SK-N-SH treated with all-trans-retinoic acid at 6 μM for 48 hours (cell line): ENCODE measurements at regions not wholly inside any gene's neighbourhood (a gene's known extent, or its start where the extent isn't known, plus 50 kb on each side); places are given as distances from the start of the nearest gene placed in this dataset.

Experiments
- ATAC-seq: fragments of 200-7000 bp; cut with Tn5 transposase; 3 replicates; pipeline ENCODE4 v1.9.1; 2020; ENCODE audit warnings: mild to moderate bottlenecking, moderate library complexity
- ARNTL ChIP-seq: fragments of 450-650 bp; formaldehyde crosslinking; IDR thresholded peaks from 2 replicates; pipeline ENCODE4 v1.5.0; 2020; ENCODE audit warnings: low read depth, mild to moderate bottlenecking, moderate library complexity, borderline replicate concordance
- BACH2 ChIP-seq: fragments of 250-450 bp; sonication (Bioruptor Pico); IDR thresholded peaks from 2 replicates; pipeline ENCODE4 v1.9.0; 2021; ENCODE audit warnings: mild to moderate bottlenecking, borderline replicate concordance
- CREB5 ChIP-seq: fragments of 250-450 bp; sonication (Bioruptor Pico); IDR thresholded peaks from 2 replicates; pipeline ENCODE4 v1.5.1; 2020; ENCODE audit warnings: low read depth, mild to moderate bottlenecking, moderate library complexity
- CSDC2 ChIP-seq: fragments of 250-450 bp; sonication (Bioruptor Pico); IDR thresholded peaks from 2 replicates; pipeline ENCODE4 v1.5.0; 2020; ENCODE audit warnings: mild to moderate bottlenecking, moderate library complexity
- CSRNP3 ChIP-seq: fragments of 250-450 bp; sonication (Bioruptor Pico); IDR thresholded peaks from 2 replicates; pipeline ENCODE4 v1.5.1; 2021; ENCODE audit warnings: mild to moderate bottlenecking, moderate library complexity
- ESRRG ChIP-seq: fragments of 250-450 bp; sonication (Bioruptor Pico); IDR thresholded peaks from 2 replicates; pipeline ENCODE4 v1.6.1; 2021; ENCODE audit warnings: mild to moderate bottlenecking
- GLIS3 ChIP-seq: fragments of 250-450 bp; sonication (Bioruptor Pico); IDR thresholded peaks from 2 replicates; pipeline ENCODE4 v1.5.0; 2020; ENCODE audit warnings: mild to moderate bottlenecking, moderate library complexity
- ISL1 ChIP-seq: fragments of 250-450 bp; sonication (Bioruptor Pico); IDR thresholded peaks from 2 replicates; pipeline ENCODE4 v2.1.2; 2022; ENCODE audit warnings: mild to moderate bottlenecking, moderate library complexity
- OSR1 ChIP-seq: fragments of 250-450 bp; sonication (Bioruptor Pico); IDR thresholded peaks from 2 replicates; pipeline ENCODE4 v1.8.0; 2022; ENCODE audit warnings: moderate library complexity, mild to moderate bottlenecking, inconsistent platforms
- POU6F1 ChIP-seq: fragments of 250-450 bp; sonication (Bioruptor Pico); IDR thresholded peaks from 2 replicates; pipeline ENCODE4 v1.8.0; 2021; ENCODE audit warnings: low read depth, mild to moderate bottlenecking, moderate library complexity, borderline replicate concordance
- PPARA ChIP-seq: fragments of 250-450 bp; sonication (Bioruptor Pico); IDR thresholded peaks from 2 replicates; pipeline ENCODE4 v1.5.0; 2020; ENCODE audit warnings: mild to moderate bottlenecking, borderline replicate concordance
- RARB ChIP-seq: fragments of 250-450 bp; sonication (Bioruptor Pico); IDR thresholded peaks from 2 replicates; pipeline ENCODE4 v1.8.0; 2021; ENCODE audit warnings: mild to moderate bottlenecking, moderate library complexity
- SNAI2 ChIP-seq: fragments of 250-450 bp; sonication (Bioruptor Pico); IDR thresholded peaks from 2 replicates; pipeline ENCODE4 v1.5.0; 2020; ENCODE audit warnings: mild to moderate bottlenecking, moderate library complexity
- TCF4 ChIP-seq: fragments of 250-450 bp; sonication (Bioruptor Pico); IDR thresholded peaks from 2 replicates; pipeline ENCODE4 v1.8.0; 2021; ENCODE audit warnings: mild to moderate bottlenecking, moderate library complexity, borderline replicate concordance
- TOX ChIP-seq: fragments of 250-450 bp; sonication (Bioruptor Pico); IDR thresholded peaks from 2 replicates; pipeline ENCODE4 v1.8.0; 2021; ENCODE audit warnings: mild to moderate bottlenecking, moderate library complexity, borderline replicate concordance
- TSHZ2 ChIP-seq: fragments of 250-450 bp; sonication (Bioruptor Pico); IDR thresholded peaks from 2 replicates; pipeline ENCODE4 v1.5.0; 2020; ENCODE audit warnings: mild to moderate bottlenecking, moderate library complexity
- ZC3H10 ChIP-seq: fragments of 250-450 bp; sonication (Bioruptor Pico); IDR thresholded peaks from 2 replicates; pipeline ENCODE4 v1.5.1; 2021; ENCODE audit warnings: mild to moderate bottlenecking, moderate library complexity
- ZFP3 ChIP-seq: fragments of 250-450 bp; sonication (Bioruptor Pico); IDR thresholded peaks from 2 replicates; pipeline ENCODE4 v1.5.0; 2020; ENCODE audit warnings: mild to moderate bottlenecking, moderate library complexity
- ZFP30 ChIP-seq: fragments of 450-650 bp; formaldehyde crosslinking; IDR thresholded peaks from 2 replicates; pipeline ENCODE4 v1.5.0; 2022; ENCODE audit warnings: mild to moderate bottlenecking, moderate library complexity
- ZNF565 ChIP-seq: fragments of 450-650 bp; formaldehyde crosslinking; conservative IDR thresholded peaks from 2 replicates; pipeline ENCODE4 v1.5.0; 2020; ENCODE audit warnings: low read depth, mild to moderate bottlenecking, moderate library complexity
- ZNF70 ChIP-seq: fragments of 450-650 bp; formaldehyde crosslinking; IDR thresholded peaks from 2 replicates; pipeline ENCODE4 v1.5.0; 2020; ENCODE audit warnings: mild to moderate bottlenecking, moderate library complexity
- ZNF8 ChIP-seq: fragments of 450-650 bp; formaldehyde crosslinking; IDR thresholded peaks from 2 replicates; pipeline ENCODE4 v1.5.0; 2020; ENCODE audit warnings: mild to moderate bottlenecking, moderate library complexity
- TF ChIP-seq, protein P1 (sequence below): fragments of 250-450 bp; sonication (Bioruptor Pico); IDR thresholded peaks from 2 replicates; pipeline ENCODE4 v1.8.0; 2020; ENCODE audit warnings: mild to moderate bottlenecking, moderate library complexity, borderline replicate concordance

DNA sequence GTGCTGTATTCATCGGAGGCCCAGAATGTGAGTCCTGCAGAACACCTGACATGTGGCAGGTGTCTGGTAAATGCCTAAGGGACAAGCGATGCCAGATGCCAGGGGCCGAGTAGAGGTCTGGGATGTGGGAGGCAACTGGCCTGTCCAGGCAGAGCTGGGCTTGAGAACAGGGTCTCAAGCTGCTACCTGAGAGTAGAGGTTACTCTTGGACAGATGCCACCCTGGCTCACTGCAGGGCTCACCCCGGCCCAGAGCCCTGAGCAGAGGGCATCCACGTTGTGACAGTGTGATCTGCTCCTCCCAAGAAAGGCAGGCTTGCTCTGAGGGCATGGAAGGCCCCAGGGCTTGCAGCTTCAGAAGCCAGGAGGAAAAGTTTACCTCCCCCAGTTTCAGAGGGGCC lies 692.0 kb upstream of the ID2 start (continued):
- TF ChIP-seq TSHZ2 (CRISPR knock-in tag): no peak
- no peak for TF ChIP-seq TCF4

GRCh38 chr2:7992612-7993602 lies 688.9 kb upstream of the ID2 start:
- TF ChIP-seq ESRRG (CRISPR knock-in tag) (no peak), RARB (no peak), ZNF565 (no peak), ZNF8 (CRISPR knock-in tag) (no peak), ISL1 (CRISPR knock-in tag) (no peak), ZNF70 (CRISPR knock-in tag) (no peak), OSR1 (CRISPR knock-in tag) (no peak), ARNTL (no peak), CSRNP3 (CRISPR knock-in tag) (no peak)
- TF ChIP-seq, protein P1, sequence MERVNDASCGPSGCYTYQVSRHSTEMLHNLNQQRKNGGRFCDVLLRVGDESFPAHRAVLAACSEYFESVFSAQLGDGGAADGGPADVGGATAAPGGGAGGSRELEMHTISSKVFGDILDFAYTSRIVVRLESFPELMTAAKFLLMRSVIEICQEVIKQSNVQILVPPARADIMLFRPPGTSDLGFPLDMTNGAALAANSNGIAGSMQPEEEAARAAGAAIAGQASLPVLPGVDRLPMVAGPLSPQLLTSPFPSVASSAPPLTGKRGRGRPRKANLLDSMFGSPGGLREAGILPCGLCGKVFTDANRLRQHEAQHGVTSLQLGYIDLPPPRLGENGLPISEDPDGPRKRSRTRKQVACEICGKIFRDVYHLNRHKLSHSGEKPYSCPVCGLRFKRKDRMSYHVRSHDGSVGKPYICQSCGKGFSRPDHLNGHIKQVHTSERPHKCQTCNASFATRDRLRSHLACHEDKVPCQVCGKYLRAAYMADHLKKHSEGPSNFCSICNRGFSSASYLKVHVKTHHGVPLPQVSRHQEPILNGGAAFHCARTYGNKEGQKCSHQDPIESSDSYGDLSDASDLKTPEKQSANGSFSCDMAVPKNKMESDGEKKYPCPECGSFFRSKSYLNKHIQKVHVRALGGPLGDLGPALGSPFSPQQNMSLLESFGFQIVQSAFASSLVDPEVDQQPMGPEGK (CRISPR knock-in tag): no peak
- ATAC-seq: peak; percentile 40

DNA sequence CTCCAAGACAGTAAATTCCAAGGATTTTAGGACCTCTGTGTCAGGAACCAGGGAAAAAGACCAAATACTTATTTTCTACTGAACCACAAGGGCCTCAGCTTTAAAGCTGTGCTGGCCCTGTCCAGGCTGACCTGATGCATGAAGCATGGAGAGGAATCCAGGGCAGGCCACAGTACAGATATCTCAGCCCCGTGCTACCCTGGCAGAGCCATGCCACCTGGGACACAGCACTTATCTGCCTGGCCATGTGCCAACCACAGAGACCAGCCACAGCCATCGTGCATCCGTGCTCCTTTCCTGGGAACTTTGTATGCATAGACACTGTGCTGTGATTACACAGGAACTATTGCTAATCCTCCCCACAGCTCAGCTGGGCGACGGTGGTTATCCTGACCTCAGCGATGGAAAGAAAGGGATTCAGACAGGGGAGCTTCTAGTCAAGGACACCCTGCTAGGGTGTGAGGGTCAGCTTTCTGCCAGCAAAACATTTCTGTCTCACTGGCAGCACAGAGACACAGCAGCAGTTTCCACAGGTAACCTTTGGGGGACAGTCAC lies 687.4 kb upstream of the ID2 start:
- peak; percentile 70 for ATAC-seq
- TF ChIP-seq CSDC2 (CRISPR knock-in tag) (no peak), ZNF70 (CRISPR knock-in tag) (no peak), RARB (no peak), ESRRG (CRISPR knock-in tag) (no peak), TCF4 (no peak), ZNF8 (CRISPR knock-in tag) (0 out of 2 replicates have a peak, but pooled peaks have one; percentile 16), ZFP3 (peak; percentile 18; the same call in 1 of the 2 replicates), PPARA (CRISPR knock-in tag) (no peak), ZNF565 (no peak), CSRNP3 (CRISPR knock-in tag) (no peak), POU6F1 (no peak), GLIS3 (CRISPR knock-in tag) (no peak), ZFP30 (no peak), CREB5 (CRISPR knock-in tag) (no peak), ISL1 (CRISPR knock-in tag) (peak; percentile 20; the same call in 1 of the 2 replicates), OSR1 (CRISPR knock-in tag) (no peak), ZC3H10 (CRISPR knock-in tag) (no peak), SNAI2 (no peak), ARNTL (no peak), BACH2 (CRISPR knock-in tag) (no peak), TOX (CRISPR knock-in tag) (no peak)
- TF ChIP-seq, protein P1 (CRISPR knock-in tag): no peak
